CD14-positive monocyte (primary cell): ENCODE measurements at regions not wholly inside any gene's neighbourhood (a gene's known extent, or its start where the extent isn't known, plus 50 kb on each side); places are given as distances from the start of the nearest gene placed in this dataset. TPM values are rescaled to one million over a fixed set of nuclear protein-coding genes. Genes with fewer than 3 reads are reported as not detected.

Source experiments
- DNase-seq, 3 donors: peaks; one replicate each; pipeline ENCODE4 v3.0.0-alpha.2; 2011 to 2022
- H2AFZ ChIP-seq: 2 replicates; pipeline ENCODE4 v1.6.0; 2012; ENCODE audit warnings: mild to moderate bottlenecking, low read depth, low read length, inconsistent platforms; ENCODE audit not compliant: insufficient read depth, poor library complexity, severe bottlenecking
- H3K27ac ChIP-seq, 2 donors: 1 replicate in 1 of 2; 2 replicates in 1 of 2; pipeline ENCODE4 v1.5.1; 2012 to 2013; ENCODE audit warnings: low read length in 2 of 2, control low read depth in 1 of 2, inconsistent platforms in 1 of 2, low read depth in 1 of 2, mild to moderate bottlenecking in 1 of 2
- H3K27me3 ChIP-seq, 2 donors: one replicate each; pipeline versions ENCODE4 v1.6.0 to v1.6.1; 2011 to 2013; ENCODE audit warnings: low read length in 2 of 2; ENCODE audit not compliant: control insufficient read depth in 2 of 2, insufficient read depth in 2 of 2
- H3K36me3 ChIP-seq, 2 donors: replicated peaks in 1 of 2; 1 replicate in 1 of 2; 2 replicates in 1 of 2; pipeline versions ENCODE4 v1.5.1 to v1.6.1; 2012 to 2013; ENCODE audit warnings: low read length in 2 of 2, control low read depth in 1 of 2, inconsistent platforms in 1 of 2, mild to moderate bottlenecking in 1 of 2; ENCODE audit not compliant: insufficient read depth in 2 of 2, control insufficient read depth in 1 of 2
- H3K4me1 ChIP-seq, 2 donors: 1 replicate in 1 of 2; 2 replicates in 1 of 2; pipeline versions ENCODE4 v1.5.1 to v1.6.1; 2012 to 2013; ENCODE audit warnings: low read length in 2 of 2, control low read depth in 1 of 2, inconsistent platforms in 1 of 2, mild to moderate bottlenecking in 1 of 2, moderate library complexity in 1 of 2; ENCODE audit not compliant: insufficient read depth in 2 of 2, control insufficient read depth in 1 of 2
- H3K4me2 ChIP-seq: replicated peaks from 2 replicates; pipeline ENCODE3; 2012; ENCODE audit warnings: low read length, moderate library complexity, mild to moderate bottlenecking; ENCODE audit not compliant: poor library complexity, severe bottlenecking; ENCODE audit errors: extremely low read depth
- H3K4me3 ChIP-seq, 3 experiments: fragments of 200-600 bp in 1 of 3; sonication (generic) in 1 of 3; replicated peaks in 1 of 3; 1 replicate in 2 of 3; 2 replicates in 1 of 3; pipeline ENCODE4 v1.5.1; 2011 to 2013; ENCODE audit warnings: low read length in 3 of 3, mild to moderate bottlenecking in 3 of 3, control low read depth in 2 of 3, low read depth in 2 of 3, inconsistent platforms in 1 of 3, moderate library complexity in 1 of 3
- H3K79me2 ChIP-seq: 2 replicates; pipeline ENCODE4 v1.6.0; 2012; ENCODE audit warnings: mild to moderate bottlenecking, control low read depth, inconsistent platforms, low read length, moderate library complexity; ENCODE audit not compliant: insufficient read depth
- H3K9ac ChIP-seq: 2 replicates; pipeline ENCODE4 v1.6.0; 2017; ENCODE audit warnings: low read length, mild to moderate bottlenecking; ENCODE audit not compliant: insufficient read depth, poor library complexity, severe bottlenecking
- H3K9me3 ChIP-seq, 2 donors: replicated peaks in 1 of 2; 1 replicate in 1 of 2; 2 replicates in 1 of 2; pipeline versions ENCODE4 v1.5.1 to v1.6.1; 2012 to 2013; ENCODE audit warnings: low read length in 2 of 2, control low read depth in 1 of 2; ENCODE audit not compliant: control insufficient read depth in 1 of 2, insufficient read depth in 1 of 2
- H4K20me1 ChIP-seq: 2 replicates; pipeline ENCODE4 v1.6.0; 2012; ENCODE audit warnings: mild to moderate bottlenecking, low read length, control low read depth, moderate library complexity; ENCODE audit not compliant: insufficient read depth
- H3K27ac Mint-ChIP-seq, 7 donors: one replicate each; pipeline ENCODE4 v1.8.0; 2020; ENCODE audit warnings: mild to moderate bottlenecking in 7 of 7, mixed read lengths in 7 of 7, moderate library complexity in 6 of 7, inconsistent platforms in 2 of 7
- H3K27me3 Mint-ChIP-seq, 3 donors: one replicate each; pipeline ENCODE4 v1.8.0; 2021 to 2022; ENCODE audit warnings: low read depth in 3 of 3, mild to moderate bottlenecking in 3 of 3, mixed read lengths in 3 of 3, moderate library complexity in 3 of 3, inconsistent platforms in 1 of 3
- H3K36me3 Mint-ChIP-seq, 2 donors: one replicate each; pipeline ENCODE4 v1.8.0; 2020; ENCODE audit warnings: mixed read lengths in 2 of 2, inconsistent platforms in 1 of 2, mild to moderate bottlenecking in 1 of 2
- H3K4me1 Mint-ChIP-seq: one replicate; pipeline ENCODE4 v1.8.0; 2020; ENCODE audit warnings: mild to moderate bottlenecking, mixed read lengths
- H3K4me3 Mint-ChIP-seq, 2 donors: one replicate each; pipeline ENCODE4 v1.8.0; 2020; ENCODE audit warnings: mild to moderate bottlenecking in 2 of 2, mixed read lengths in 2 of 2, moderate library complexity in 1 of 2
- H3K9me3 Mint-ChIP-seq, 7 donors: one replicate each; pipeline ENCODE4 v1.8.0; 2020 to 2022; ENCODE audit warnings: mixed read lengths in 7 of 7, mild to moderate bottlenecking in 6 of 7, moderate library complexity in 6 of 7, inconsistent platforms in 2 of 7
- CTCF ChIP-seq: fragments of 200-600 bp; IDR thresholded peaks from one replicate; pipeline ENCODE4 v1.8.0; 2022; ENCODE audit warnings: antibody characterized with exemption, mild to moderate bottlenecking
- whole genome bisulfite sequencing: methylation state at CpG from one replicate; pipeline ENCODE4 v1.1.5; 2013; ENCODE audit warnings: missing lambda C conversion rate; ENCODE audit not compliant: insufficient coverage; 5-methylcytosine and 5-hydroxymethylcytosine counted together
- intact Hi-C, 2 donors: fragments of 100-400 bp; cut with micrococcal nuclease; formaldehyde crosslinking; loops; one replicate each; pipeline versions ENCODE4 v1.15.0 to v1.15.1; 2023
- small RNA-seq: library from RNA; depleted of rRNA; stranded (forward); fragments of <200 nt; gene quantifications from one replicate; pipeline ENCODE3, GENCODE V24; 2012; ENCODE audit warnings: low read depth; ENCODE audit not compliant: insufficient read length

- 58% methylated on average over 2 of the region's 2 CpGs for WGBS
- Histone ChIP-seq H3K9ac (no peak overlapping the region), H4K20me1 (no peaks in the 10 kb centered on the region)
These were observed 65.8 kb upstream of the ZNF91 start for GRCh38 chr19:23461120-23461519.

GRCh38 chr19:23460656-23461055, 65.4 kb upstream of the ZNF91 start:
- Histone ChIP-seq H4K20me1 (no peaks in the 10 kb centered on the region), H3K9me3 (peaks cover 67 to 79% of the 10 kb centered on the region in 2 donors), H3K9ac (no peak overlapping the region), H3K36me3 (no peaks in the 10 kb centered on the region), H3K4me2 (no peak overlapping the region), H3K27ac (no peak overlapping the region), H3K4me1 (no peaks in the 10 kb centered on the region), H2AFZ (no peak overlapping the region), H3K27me3 (no peaks in the 10 kb centered on the region), H3K79me2 (no peaks in the 10 kb centered on the region), H3K4me3 (no peak overlapping the region)
- no peaks in the 10 kb centered on the region for H3K36me3 Mint-ChIP-seq
- WGBS: 83% methylated on average over 2 of the region's 3 CpGs
- no peak overlapping the region for H3K4me3 Mint-ChIP-seq
- DNase-seq: no peak
- H3K4me1 Mint-ChIP-seq: no peaks in the 10 kb centered on the region
- peaks cover 0 to 3% (median 0%) of the 10 kb centered on the region in 3 donors for H3K27me3 Mint-ChIP-seq
- no peak for TF ChIP-seq CTCF
- H3K9me3 Mint-ChIP-seq: peaks cover 31 to 58% (median 54%) of the 10 kb centered on the region in 7 donors
- H3K27ac Mint-ChIP-seq: no peak overlapping the region
- intact Hi-C loops: no loop called here

More at GRCh38 chr19:23461120-23461519, 65.8 kb upstream of the ZNF91 start:
- intact Hi-C loops: no loop called here
- Mint-ChIP-seq H3K4me1 (no peaks in the 10 kb centered on the region), H3K27ac (no peak overlapping the region), H3K9me3 (peaks cover 36 to 59% (median 57%) of the 10 kb centered on the region in 7 donors), H3K36me3 (no peaks in the 10 kb centered on the region), H3K27me3 (peaks cover 0 to 3% (median 0%) of the 10 kb centered on the region in 3 donors), H3K4me3 (no peak overlapping the region)
- TF ChIP-seq CTCF: no peak
- Histone ChIP-seq H3K27me3 (no peaks in the 10 kb centered on the region), H3K9me3 (peaks cover 67 to 81% of the 10 kb centered on the region in 2 donors), H3K79me2 (no peaks in the 10 kb centered on the region), H2AFZ (no peak overlapping the region), H3K36me3 (no peaks in the 10 kb centered on the region), H3K4me3 (no peak overlapping the region), H3K27ac (no peak overlapping the region), H3K4me1 (no peaks in the 10 kb centered on the region), H3K4me2 (no peak overlapping the region)
- DNase-seq: no peak

Small RNA genes lying in the stretch of these regions (small RNA-seq; reads per million reads assigned to genes)
- not detected for gene RPS27P29
